RPMI7951 (cell line): ENCODE measurements at regions not wholly inside any gene's neighbourhood (a gene's known extent, or its start where the extent isn't known, plus 50 kb on each side); places are given as distances from the start of the nearest gene placed in this dataset.
A peak's percentile ranks its signal among the peaks of the same experiment; 100 is the strongest.
"Not testable (repeated sequence)": the region's sequence is repeated elsewhere in the genome, so short reads cannot be mapped to it uniquely, and the experiment has no call there.

ENCODE experiments used
- DNase-seq: peaks from one replicate; pipeline ENCODE4 v3.0.0-alpha.2; 2012; ENCODE audit warnings: low read depth

- peak; percentile 5 for DNase-seq
These were observed 60.6 kb upstream of the AKR1C1 start for GRCh38 chr10:4902571-4903011.

DNA sequence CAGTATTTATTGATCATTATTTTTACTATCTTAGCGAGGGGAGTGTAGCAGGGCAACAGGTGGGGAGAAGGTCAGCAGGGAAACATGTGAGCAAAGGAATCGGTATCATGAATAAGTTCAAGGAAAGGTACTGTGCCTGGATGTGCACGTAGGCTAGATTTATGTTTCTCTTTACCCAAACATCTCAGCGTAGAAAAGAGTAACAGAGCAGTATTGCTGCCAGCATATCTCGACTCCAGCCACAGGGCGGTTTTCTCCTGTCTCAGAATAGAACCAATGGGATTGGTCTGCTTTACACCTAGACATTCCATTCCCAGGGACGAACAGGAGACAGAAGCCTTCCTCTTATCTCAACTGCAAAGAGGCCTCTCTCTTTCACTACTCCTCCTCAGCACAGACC, 60.1 kb upstream of the AKR1C1 start:
- not testable (repeated sequence) for DNase-seq

DNA sequence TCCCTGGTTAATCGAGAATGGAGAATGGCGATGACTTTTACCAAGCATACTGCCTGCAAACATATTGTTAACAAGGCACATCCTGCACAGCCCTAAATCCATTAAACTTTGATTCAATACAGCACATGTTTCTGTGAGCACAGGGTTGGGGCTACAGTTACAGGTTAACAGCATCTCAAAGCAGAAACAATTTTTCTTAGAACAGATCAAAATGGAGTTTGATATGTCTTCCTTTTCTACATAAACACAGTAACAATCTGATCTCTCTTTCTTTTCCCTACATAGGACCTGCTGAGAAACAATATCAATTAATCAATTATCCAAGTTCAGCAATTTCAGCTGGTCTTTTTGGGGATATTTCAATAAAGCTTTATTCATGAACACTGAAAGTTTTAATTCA, 59.5 kb upstream of the AKR1C1 start:
- not testable (repeated sequence) for DNase-seq

- DNase-seq: no peak
These were observed 54.1 kb upstream of the AKR1C1 start for GRCh38 chr10:4909118-4909517.
